GM18517 (cell line): ENCODE measurements at regions not wholly inside any gene's neighbourhood (a gene's known extent, or its start where the extent isn't known, plus 50 kb on each side); places are given as distances from the start of the nearest gene placed in this dataset.
A peak's percentile ranks its signal among the peaks of the same experiment; 100 is the strongest.
"Not testable (repeated sequence)": the region's sequence is repeated elsewhere in the genome, so short reads cannot be mapped to it uniquely, and the experiment has no call there.

ENCODE experiments used
- ATAC-seq: cut with Tn5 transposase; IDR thresholded peaks from one replicate; pipeline ENCODE4 v1.9.1; 2021; ENCODE audit warnings: mild to moderate bottlenecking, moderate library complexity; ENCODE audit not compliant: unreplicated experiment

DNA sequence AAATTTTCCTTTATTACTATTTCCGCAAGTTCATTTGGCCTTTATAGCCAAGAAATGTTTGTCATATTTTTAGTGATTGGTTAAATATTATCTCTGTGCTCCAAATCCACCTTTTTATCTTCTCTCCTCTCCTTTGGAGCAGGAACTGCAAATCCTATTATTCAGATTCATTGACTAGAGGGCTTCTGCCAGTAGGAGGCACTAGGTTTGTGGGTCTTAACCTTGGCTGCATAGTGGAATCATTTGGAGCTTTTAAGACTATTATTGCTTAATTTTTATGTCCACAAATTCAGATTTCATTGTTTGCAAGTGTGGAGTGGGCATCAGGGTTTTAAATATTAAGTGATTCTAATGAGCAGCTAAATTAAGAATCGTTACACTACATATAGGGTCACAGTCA is 75.3 kb upstream of the SYT10 start:
- no peak for ATAC-seq

DNA sequence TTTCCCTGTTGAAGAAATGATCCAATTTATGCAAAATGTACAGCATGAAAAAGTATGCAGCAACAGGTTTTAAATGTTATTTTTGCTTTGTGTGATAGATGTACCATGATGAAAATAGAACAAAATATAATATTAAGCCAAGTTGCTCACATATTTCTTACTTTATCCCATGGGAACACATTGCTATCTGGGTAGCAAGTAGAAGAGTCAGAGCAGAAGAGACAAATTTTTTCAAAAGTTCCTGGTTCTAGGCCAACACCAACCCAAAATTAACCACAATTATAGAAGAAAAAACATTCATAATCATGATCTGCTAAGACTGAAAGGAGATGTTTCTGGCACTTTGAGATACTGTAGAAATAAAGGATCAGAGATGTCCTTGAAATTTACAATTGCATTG is 79.9 kb upstream of the SYT10 start:
- ATAC-seq, result no peak

DNA sequence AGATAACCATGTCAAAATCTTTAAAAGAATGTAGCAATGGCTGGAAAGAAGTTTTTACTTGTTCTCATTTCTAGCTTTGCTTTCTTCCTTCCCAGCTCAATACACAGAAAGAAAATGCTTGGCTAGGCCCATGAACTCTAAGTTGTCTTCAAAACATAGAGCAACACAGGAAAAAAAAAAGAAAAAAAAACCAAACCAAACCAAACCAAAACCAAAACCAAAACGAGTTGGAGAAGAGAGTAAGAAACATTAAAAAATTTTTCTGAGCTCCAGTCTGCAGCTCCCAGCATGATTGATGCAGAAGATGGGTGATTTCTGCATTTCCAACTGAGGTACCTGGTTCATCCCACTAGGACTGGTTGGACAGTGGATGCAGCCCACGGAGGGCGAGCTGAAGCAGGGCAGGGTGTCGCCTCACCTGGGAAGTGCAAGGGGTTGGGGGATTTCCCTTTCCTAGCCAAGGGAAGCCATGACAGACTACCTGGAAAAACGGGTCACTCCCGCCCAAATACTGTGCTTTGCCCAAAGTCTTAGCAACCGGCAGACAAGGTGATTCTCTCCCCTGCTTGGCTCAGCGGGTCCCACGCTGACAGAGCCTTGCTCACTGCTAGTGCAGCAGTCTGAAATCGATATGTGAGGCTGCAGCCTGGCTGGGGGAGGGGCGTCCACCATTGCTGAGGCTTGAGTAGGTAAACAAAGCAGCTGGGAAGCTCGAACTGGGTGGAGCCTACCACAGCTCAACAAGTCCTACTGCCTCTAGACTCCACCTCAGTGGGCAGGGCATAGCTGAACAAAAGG is 81.1 kb upstream of the SYT10 start:
- not testable (repeated sequence) for ATAC-seq

DNA sequence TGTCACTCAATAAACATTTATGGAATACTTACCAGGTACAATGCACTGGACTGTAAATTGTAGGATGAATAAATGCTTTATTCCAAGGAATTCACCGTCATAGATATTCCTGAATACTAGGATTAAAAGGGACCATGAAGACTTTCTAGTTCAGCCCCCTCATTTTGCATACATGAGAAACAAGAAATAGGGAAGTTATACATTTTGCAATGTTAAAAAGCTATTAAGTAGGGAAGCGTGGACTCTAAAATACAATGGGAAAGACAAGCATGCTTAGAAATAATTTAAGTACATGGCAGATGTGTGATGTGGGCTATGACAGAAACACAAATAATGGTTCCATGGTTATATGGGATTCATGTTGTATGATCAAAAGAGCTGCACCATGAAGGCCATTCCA is 89.4 kb upstream of the SYT10 start:
- ATAC-seq, result no peak

DNA sequence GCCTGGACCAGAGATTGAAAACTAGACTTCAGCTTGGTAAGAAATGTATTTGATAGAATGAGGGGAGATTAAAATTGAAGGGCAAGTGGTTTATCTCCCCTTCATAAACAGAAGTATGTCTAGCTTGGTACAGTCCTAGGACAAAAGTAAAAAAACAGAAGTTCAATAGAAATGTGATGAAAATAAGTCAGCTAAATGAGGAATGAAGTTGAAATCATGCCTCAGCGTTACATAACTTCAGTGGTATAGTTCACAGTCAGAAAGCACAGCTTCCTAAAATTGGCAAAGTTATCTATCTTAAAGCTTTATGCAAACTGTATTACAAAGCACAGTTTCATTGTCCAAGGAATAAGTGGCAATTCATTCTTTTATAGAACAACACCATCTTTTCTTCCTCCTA is 90.2 kb upstream of the SYT10 start:
- no peak for ATAC-seq

DNA sequence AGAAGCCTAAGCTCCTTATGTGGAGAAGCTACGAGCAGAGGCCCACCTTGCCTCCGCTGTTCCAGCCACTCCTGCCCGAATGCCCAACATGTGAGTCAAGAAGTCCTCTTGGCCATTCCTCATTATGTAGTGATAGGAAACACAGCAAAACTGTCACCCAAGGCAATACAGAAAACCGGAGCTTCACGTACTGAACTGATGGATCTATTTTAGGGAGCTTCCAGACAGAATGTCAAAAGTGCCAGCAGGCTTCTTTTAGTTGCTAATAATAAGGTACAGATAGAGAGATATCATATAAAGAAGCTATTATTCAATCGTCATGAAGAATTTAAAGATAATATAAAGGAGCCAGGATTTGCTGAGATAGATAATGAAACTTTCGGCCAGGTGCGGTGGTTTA is 91.6 kb upstream of the SYT10 start:
- ATAC-seq, result no peak

DNA sequence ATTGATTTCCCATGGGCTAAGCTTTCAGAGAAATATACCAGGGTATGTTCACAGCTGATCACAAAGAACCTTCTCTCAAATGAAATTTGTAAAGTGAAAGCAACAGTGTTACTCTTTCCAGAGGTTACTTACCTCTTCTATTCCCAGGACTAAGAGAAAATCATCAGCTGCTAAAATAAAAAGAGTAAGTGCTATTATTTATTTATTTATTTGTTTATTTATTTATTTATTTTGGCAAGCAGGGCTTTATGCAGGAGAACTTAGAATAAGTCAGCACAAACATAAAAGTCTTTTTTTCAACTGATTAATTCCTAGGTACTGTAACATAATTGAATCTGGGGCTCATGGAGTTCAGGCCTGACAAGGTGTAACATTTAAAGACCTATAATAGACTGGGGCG is 93.9 kb upstream of the SYT10 start:
- ATAC-seq, result no peak

DNA sequence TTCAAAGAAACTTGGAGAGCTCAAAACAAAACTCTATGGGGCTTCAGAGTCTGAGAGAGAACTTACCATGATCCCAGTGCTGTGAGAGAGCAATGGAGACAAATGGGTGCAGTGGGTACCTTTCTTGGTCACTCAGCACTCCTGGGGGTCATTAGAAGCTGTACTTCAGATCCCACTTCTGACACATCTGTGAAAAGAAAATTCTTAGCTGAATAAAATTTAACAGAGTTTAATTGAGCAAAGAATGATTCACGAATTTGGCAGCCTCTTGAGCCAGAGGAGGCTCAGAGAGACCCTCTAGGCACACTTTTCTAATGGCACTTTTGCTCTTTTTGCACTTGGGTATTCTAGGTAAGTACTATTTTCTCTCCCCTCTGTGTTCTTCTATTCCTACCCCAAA is 96.8 kb upstream of the SYT10 start:
- ATAC-seq, result no peak

DNA sequence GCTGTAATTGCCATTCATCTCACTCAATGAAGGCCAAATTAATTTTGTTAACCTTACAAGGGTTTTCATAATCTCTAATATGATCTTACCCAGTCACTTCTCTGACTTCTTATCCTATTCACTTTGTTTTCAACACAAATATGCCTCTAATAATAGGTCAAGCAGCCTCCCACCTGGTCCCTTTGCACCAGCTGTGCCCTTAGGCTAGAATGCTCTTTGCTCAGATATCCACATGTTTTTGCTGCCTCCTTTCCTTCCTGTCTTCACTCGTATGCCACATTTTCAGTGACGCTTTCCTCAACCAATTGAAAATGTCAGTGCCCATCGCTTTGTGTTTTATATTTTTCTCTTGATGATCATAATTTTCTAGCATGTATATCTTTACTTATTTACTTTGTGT is 106.4 kb upstream of the SYT10 start:
- ATAC-seq, result no peak

DNA sequence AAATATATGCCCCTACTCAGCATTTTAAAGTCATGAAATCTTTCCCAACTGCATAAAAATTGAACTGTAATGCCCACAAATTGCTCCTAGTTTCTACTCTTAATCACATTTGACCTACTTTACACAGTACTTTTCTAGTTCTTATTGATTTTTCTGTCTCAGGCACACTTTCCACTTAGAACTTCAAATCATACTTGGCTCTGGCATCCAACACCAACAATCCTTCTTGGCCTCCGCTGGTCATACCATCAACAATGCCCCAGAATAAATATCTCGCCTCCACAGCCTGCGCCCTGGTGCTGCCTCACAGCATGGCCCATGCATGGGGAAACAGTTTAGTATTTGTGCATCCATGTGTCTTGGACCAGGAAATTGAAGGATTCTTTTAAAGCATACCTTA is 107.5 kb upstream of the SYT10 start:
- ATAC-seq, result no peak

DNA sequence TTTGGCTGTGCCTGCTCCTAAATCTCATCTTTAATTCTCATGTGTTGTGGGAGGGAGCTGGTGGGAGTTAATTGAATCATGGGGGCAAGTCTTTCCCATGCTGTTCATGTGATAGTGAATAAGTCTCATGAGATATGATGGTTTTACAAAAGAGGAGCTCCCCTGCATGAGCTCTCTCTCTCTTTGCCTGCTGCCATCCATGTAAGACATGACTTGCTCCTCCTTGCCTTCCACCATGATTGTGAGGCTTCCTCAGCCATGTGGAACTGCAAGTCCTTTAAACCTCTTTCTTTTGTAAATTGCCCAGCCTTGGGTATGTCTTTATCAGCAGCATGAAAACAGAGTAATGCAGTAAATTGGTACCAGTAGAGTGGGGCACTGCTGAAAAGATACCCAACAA is 110.6 kb upstream of the SYT10 start:
- not testable (repeated sequence) for ATAC-seq

DNA sequence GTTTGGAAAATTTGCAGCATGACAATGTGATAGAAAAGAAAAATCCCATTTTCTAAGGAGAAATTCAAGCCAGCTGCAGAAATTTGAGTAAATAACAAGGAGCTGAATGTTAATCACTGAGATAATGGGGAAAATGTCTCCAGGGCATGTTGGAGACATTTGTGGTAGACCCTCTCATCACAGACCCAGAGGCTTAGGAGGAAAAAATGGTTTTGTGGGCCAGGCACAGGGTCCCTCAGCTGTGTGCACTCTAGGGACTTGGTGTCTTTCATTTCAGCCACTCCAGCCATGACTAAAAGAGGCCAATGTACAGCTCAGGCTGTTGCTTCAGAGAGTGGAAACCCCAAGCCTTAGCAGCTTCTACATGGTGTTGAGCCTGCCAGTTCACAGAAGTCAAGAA is 111.4 kb upstream of the SYT10 start:
- ATAC-seq, result no peak

DNA sequence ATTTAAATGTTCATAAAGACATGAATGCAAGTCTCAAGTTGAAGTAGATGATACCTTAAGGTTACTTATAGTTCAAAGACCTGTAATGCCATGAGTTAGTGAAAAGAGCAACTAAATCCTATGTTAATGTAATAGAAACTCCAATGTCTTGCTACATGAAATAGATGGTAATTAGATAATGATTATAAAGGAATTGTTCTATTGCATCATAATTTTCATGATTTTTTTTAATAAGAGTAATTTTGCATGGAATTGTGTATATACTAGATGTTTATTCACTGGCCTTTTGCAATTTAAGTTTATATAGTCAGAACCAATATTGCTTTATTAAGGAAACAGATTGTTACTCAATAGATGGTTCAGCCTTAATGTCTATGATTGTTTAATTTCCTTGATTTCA is 115.5 kb upstream of the SYT10 start:
- ATAC-seq, result no peak

DNA sequence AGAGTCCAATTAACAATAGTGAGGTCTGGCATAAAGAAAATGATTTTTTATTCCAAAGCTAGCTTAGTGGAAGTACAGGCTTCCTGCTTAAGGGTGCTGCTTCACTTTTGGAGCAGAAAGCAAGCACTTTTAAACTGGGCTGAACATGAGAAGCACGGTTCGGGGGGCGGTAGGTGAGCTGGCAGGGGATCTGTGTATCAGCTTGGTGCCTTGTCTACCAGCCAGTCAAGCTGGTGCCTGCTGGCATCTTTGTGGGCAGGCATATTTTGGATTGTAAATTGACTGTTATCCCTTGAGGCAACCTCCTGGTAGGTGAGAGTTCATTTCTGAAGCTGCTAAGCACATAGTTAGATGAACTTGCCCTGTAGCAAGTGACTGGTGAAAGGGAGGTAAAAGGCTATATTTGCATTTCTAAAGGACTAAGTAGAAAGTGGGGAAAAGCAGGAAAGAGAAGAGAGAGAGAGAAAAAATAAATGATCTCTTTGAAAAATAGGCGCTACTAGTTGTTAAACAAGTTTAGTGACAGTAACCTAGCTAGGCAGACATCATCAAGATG is 121.1 kb upstream of the SYT10 start:
- no peak for ATAC-seq

DNA sequence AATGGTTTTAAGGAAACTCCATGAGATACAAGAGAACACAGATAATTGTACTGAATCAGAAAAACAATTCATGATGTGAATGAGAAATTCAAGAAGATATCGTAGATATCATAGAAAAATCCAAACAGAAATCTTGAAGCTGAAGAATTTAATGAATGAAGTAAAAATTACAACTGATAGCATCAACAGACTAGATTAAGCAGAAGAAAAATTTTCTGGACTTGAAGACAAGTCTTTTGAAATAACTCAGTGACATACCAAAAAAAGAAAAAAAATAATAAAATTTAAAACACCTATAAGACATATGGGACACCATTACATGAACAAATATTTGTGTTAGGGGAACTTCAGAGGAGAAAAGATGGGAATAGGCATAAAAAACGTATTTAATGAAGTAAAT is 122.8 kb upstream of the SYT10 start:
- ATAC-seq, result no peak

DNA sequence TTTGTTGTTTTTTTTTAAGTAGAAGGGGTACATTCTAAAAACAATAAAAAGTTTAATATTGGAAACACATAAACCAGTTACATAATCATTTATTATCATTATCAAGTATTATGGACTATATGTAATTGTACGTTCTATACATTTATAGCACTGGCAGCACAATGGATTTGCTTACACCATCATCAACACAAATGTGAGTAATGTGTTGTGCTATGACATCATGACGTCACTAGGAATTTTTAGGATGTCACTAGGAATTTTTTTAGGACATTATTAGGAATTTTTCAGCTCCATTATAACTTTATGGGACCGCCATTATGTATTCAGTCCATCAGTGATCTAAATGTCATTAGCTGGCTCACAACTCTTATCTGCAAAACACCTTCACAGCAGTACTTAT is 126.8 kb upstream of the SYT10 start:
- no peak for ATAC-seq

DNA sequence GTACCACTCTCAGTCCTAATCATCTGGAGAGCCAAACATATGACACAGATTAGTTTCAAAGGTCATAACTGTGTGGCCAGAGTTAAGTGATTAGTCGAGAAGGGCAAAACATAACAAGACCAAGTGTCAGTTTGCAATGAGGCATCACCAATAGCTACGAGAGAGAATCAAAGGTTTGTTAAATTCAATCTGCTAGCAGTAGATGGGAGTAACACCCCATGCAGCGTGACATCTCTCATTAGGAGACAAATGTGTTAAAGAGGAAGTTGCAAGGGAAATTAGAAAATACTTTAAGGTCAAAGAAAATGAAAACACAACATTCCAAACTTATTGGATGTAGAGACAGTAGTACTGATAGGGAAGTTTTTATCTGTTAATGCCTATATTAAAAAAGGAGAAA is 135.7 kb upstream of the SYT10 start:
- no peak for ATAC-seq

DNA sequence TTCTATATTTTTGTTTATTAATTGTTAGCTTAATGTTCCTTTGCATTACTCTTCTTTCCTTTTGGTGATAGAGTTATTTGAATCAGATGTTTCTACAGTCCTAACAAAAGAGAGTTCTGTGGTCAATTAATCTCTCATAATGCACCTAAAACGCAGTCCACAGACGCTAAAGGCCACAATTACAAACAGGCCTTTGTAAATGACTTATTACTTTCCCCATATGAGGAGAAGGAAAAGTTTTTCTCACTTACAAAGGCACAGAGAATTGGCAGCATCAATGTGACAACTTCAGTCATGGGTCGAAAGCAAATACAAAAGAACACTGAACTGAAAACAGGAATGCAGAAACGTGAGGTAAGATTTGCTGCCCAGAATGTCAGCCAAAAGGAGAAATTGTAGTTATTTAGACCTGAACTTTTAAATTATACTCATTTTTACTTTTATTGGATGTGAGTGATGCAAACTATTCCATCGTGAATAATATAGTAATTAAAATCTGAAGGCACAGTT is 142.0 kb upstream of the SYT10 start:
- ATAC-seq, result no peak

DNA sequence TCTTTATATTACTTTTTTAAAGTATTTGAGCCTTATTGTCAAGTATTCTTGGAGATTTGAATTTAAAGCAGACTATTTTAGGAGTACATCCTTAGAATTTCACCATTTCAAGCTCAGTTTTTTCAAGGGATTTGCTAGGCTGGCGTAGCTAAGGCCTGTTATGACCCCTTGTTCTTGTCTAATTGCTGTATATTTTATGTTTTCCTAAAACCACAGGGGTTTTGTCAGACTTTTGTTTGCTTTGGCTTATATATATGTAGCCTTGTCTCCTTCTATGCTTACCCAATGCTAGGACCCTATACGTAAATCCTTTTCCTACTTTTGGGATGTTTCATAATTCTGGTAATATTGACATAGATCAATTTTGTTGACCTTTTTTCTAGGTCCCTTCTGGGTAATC is 147.0 kb upstream of the SYT10 start:
- ATAC-seq, result no peak

DNA sequence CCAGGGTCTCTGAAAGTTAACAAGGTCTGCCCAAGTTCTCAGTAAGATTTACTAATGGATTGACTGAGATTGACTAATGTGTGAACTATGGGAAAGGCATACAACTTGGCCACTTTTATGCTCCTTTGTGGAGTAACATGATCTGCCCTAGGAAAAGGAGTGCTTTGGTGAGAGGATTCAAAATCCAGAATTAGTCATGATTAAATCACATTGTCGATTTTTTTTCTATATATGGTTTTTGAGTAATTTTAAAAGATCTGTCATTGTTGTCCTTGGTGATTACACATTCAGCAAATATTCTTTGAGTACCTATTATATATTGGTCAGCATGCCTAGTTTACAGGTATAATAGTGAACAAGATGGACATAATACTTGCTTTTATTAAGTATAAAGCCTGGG is 147.7 kb upstream of the SYT10 start:
- ATAC-seq, result no peak

DNA sequence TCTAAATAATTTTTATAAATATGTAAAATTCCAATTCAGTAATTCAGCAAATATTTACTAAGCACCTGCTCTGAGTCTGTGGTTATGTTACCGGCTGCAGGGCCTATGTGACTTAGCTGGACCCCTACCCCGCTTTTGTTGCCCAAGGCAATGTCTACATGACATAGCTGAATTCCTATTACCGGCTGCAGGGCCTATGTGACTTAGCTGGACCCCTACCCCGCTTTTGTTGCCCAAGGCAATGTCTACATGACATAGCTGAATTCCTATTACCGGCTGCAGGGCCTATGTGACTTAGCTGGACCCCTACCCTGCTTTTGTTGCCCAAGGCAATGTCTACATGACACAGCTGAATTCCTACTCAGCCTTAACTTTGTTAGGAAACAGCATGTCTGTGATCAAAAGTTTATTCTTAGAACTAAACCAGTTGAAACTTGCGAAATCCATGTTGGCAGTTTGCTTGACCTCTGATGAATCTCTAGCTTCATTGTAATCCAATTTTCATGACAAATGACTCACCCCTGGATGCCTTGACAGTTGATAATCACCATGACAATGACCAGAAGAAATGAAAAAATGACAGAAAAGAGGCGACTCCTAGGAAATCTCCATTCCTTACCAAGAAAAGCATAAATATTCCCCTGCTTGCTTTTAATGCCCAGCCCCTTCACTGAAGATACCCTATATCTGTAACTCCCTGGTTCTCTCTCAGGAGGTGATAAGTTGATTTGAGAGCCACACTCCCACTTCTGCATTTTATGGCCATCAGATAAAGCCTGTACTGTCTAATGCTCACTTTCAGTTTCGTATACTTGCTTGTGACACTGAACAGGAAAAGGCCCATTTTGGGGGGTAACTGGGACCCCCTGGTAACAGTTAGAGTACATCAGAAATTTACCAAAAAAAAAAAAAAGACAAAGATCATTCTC is 148.4 kb upstream of the SYT10 start:
- ATAC-seq, result peak; percentile 88
